ENCODE measurements at regions not wholly inside any gene's neighbourhood (a gene's known extent, or its start where the extent isn't known, plus 50 kb on each side); places are given as distances from the start of the nearest gene placed in this dataset.
"Not testable (repeated sequence)": the region's sequence is repeated elsewhere in the genome, so short reads cannot be mapped to it uniquely, and the experiment has no call there.

- no peak overlapping the region for H3K4me3 ChIP-seq (ENCODE audit: low read depth, low read length)
- H3K27ac ChIP-seq (ENCODE audit: low read depth), result no peak overlapping the region
- WGBS, result 52% methylated on average over 9 of the region's 9 CpGs
- H3K4me1 ChIP-seq (ENCODE audit: insufficient read depth), result no peaks in the 10 kb centered on the region
- DNase-seq (ENCODE audit: extremely low spot score), result no peak
- H3K36me3 ChIP-seq (ENCODE audit: insufficient read depth), result no peaks in the 10 kb centered on the region
Observed at GRCh38 chr4:3599951-3600350, 67.7 kb upstream of the LRPAP1 start.

GRCh38 chr4:3598695-3599227, 66.5 kb upstream of the LRPAP1 start:
- DNase-seq (ENCODE audit: extremely low spot score), result no peak
- WGBS, result 93% methylated on average over 8 of the region's 8 CpGs
- Histone ChIP-seq H3K4me1 (ENCODE audit: insufficient read depth) (no peaks in the 10 kb centered on the region), H3K4me3 (ENCODE audit: low read depth, low read length) (no peak overlapping the region), H3K27ac (ENCODE audit: low read depth) (no peak overlapping the region), H3K36me3 (ENCODE audit: insufficient read depth) (no peaks in the 10 kb centered on the region)

- WGBS, result 73% methylated on average over 13 of the region's 13 CpGs
- not testable (repeated sequence) for H3K27ac ChIP-seq (ENCODE audit: low read depth); H3K4me3 ChIP-seq (ENCODE audit: low read depth, low read length); DNase-seq (ENCODE audit: extremely low spot score); H3K4me1 ChIP-seq (ENCODE audit: insufficient read depth); H3K36me3 ChIP-seq (ENCODE audit: insufficient read depth)
Observed at GRCh38 chr4:3597896-3598505, 65.8 kb upstream of the LRPAP1 start.

GRCh38 chr4:3596957-3597733, 64.9 kb upstream of the LRPAP1 start:
- H3K36me3 ChIP-seq (ENCODE audit: insufficient read depth); H3K4me1 ChIP-seq (ENCODE audit: insufficient read depth); H3K4me3 ChIP-seq (ENCODE audit: low read depth, low read length); H3K27ac ChIP-seq (ENCODE audit: low read depth); DNase-seq (ENCODE audit: extremely low spot score): not testable (repeated sequence)
- 77% methylated on average over 23 of the region's 23 CpGs for WGBS

- not testable (repeated sequence) for H3K4me3 ChIP-seq (ENCODE audit: low read depth, low read length); H3K27ac ChIP-seq (ENCODE audit: low read depth); H3K4me1 ChIP-seq (ENCODE audit: insufficient read depth); H3K36me3 ChIP-seq (ENCODE audit: insufficient read depth); DNase-seq (ENCODE audit: extremely low spot score)
- 81% methylated on average over 25 of the region's 27 CpGs for WGBS
Observed at GRCh38 chr4:3595627-3596291, 63.5 kb upstream of the LRPAP1 start.

GRCh38 chr4:3594751-3595150, 62.5 kb upstream of the LRPAP1 start:
- not testable (repeated sequence) for DNase-seq (ENCODE audit: extremely low spot score); H3K36me3 ChIP-seq (ENCODE audit: insufficient read depth); H3K4me1 ChIP-seq (ENCODE audit: insufficient read depth); H3K27ac ChIP-seq (ENCODE audit: low read depth); H3K4me3 ChIP-seq (ENCODE audit: low read depth, low read length)
- WGBS, result 86% methylated on average over 9 of the region's 9 CpGs

GRCh38 chr4:3589946-3590924, 58.0 kb upstream of the LRPAP1 start:
- not testable (repeated sequence) for H3K36me3 ChIP-seq (ENCODE audit: insufficient read depth); H3K4me1 ChIP-seq (ENCODE audit: insufficient read depth); DNase-seq (ENCODE audit: extremely low spot score); H3K27ac ChIP-seq (ENCODE audit: low read depth); H3K4me3 ChIP-seq (ENCODE audit: low read depth, low read length)
- 53% methylated on average over 21 of the region's 21 CpGs for WGBS

GRCh38 chr4:3589379-3589778, 57.2 kb upstream of the LRPAP1 start:
- H3K4me1 ChIP-seq (ENCODE audit: insufficient read depth); H3K27ac ChIP-seq (ENCODE audit: low read depth); DNase-seq (ENCODE audit: extremely low spot score); H3K4me3 ChIP-seq (ENCODE audit: low read depth, low read length); H3K36me3 ChIP-seq (ENCODE audit: insufficient read depth): not testable (repeated sequence)
- 92% methylated on average over 10 of the region's 11 CpGs for WGBS

GRCh38 chr4:3588517-3589194, 56.4 kb upstream of the LRPAP1 start:
- DNase-seq (ENCODE audit: extremely low spot score); H3K27ac ChIP-seq (ENCODE audit: low read depth); H3K4me1 ChIP-seq (ENCODE audit: insufficient read depth); H3K4me3 ChIP-seq (ENCODE audit: low read depth, low read length); H3K36me3 ChIP-seq (ENCODE audit: insufficient read depth): not testable (repeated sequence)
- WGBS, result 54% methylated on average over 9 of the region's 10 CpGs

GRCh38 chr4:3586596-3586995, 54.4 kb upstream of the LRPAP1 start:
- not testable (repeated sequence) for DNase-seq (ENCODE audit: extremely low spot score); H3K36me3 ChIP-seq (ENCODE audit: insufficient read depth); H3K4me3 ChIP-seq (ENCODE audit: low read depth, low read length); H3K27ac ChIP-seq (ENCODE audit: low read depth); H3K4me1 ChIP-seq (ENCODE audit: insufficient read depth)
- 95% methylated on average over 10 of the region's 10 CpGs for WGBS

- WGBS, result 37% methylated on average over 7 of the region's 7 CpGs
- H3K4me1 ChIP-seq (ENCODE audit: insufficient read depth); H3K27ac ChIP-seq (ENCODE audit: low read depth); H3K4me3 ChIP-seq (ENCODE audit: low read depth, low read length); H3K36me3 ChIP-seq (ENCODE audit: insufficient read depth); DNase-seq (ENCODE audit: extremely low spot score): not testable (repeated sequence)
Observed at GRCh38 chr4:3585567-3585966, 53.3 kb upstream of the LRPAP1 start.

- Histone ChIP-seq H3K4me1 (ENCODE audit: insufficient read depth) (no peaks in the 10 kb centered on the region), H3K36me3 (ENCODE audit: insufficient read depth) (no peaks in the 10 kb centered on the region), H3K27ac (ENCODE audit: low read depth) (no peak overlapping the region), H3K4me3 (ENCODE audit: low read depth, low read length) (no peak overlapping the region)
- WGBS, result 74% methylated on average over 5 of the region's 5 CpGs
- no peak for DNase-seq (ENCODE audit: extremely low spot score)
Observed at GRCh38 chr4:3582091-3582475, 49.9 kb upstream of the LRPAP1 start.

Measured in urinary bladder (tissue), 3 donors.